Lower leg skin (tissue), 4 donors: ENCODE measurements at regions not wholly inside any gene's neighbourhood (a gene's known extent, or its start where the extent isn't known, plus 50 kb on each side); places are given as distances from the start of the nearest gene placed in this dataset.

Experiments used
- DNase-seq, 2 donors: peaks; one replicate each; pipeline ENCODE4 v3.0.0-alpha.2; 2019; ENCODE audit warnings: low spot score in 2 of 2
- H3K4me3 ChIP-seq: fragments of 200-600 bp; sonication (generic); 2 replicates; pipeline ENCODE4 v1.5.1; 2017; ENCODE audit warnings: mild to moderate bottlenecking, low read depth; ENCODE audit not compliant: poor library complexity, severe bottlenecking
- POLR2A ChIP-seq, 2 donors: fragments of 450-650 bp; IDR thresholded peaks; one replicate each; pipeline ENCODE4 v1.6.1; 2016 to 2017; ENCODE audit warnings: antibody characterized with exemption in 2 of 2, mild to moderate bottlenecking in 1 of 2, moderate library complexity in 1 of 2
- WGBS, 2 donors: methylation state at CpG; one replicate each; pipeline ENCODE4 v1.1.5; 2018; 5-methylcytosine and 5-hydroxymethylcytosine counted together
- intact Hi-C: fragments of 100-400 bp; cut with DNase I; formaldehyde crosslinking; loops from one replicate; pipeline ENCODE4 v1.15.0; 2023; ENCODE audit warnings: low total_unique reads
- TF ChIP-seq, protein P1 (sequence below), 3 donors: fragments of 450-650 bp; IDR thresholded peaks; one replicate each; pipeline ENCODE4 v1.5.1; 2016; ENCODE audit warnings: antibody characterized with exemption in 3 of 3, mild to moderate bottlenecking in 3 of 3, moderate library complexity in 2 of 3

DNA sequence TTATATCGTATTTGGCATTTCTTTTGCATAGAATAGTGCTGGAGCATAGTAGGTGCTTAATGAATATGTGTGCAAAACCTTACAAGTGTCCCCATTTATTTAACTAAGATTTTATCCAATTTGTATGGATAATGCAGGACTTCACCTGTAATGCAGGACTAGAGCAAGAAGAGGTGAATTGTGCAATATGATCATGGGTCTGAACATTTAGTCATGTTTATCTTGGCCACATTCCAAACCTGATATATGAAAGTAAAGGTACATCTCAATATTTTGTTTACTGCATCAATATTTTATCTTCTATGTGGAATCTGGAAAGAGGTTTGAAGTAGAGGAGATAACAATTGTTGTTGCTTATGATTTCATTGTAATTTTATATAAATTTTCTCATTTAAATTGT is 1626.7 kb upstream of the B3GALT2 start:
- intact Hi-C loops: no loop called here

DNA sequence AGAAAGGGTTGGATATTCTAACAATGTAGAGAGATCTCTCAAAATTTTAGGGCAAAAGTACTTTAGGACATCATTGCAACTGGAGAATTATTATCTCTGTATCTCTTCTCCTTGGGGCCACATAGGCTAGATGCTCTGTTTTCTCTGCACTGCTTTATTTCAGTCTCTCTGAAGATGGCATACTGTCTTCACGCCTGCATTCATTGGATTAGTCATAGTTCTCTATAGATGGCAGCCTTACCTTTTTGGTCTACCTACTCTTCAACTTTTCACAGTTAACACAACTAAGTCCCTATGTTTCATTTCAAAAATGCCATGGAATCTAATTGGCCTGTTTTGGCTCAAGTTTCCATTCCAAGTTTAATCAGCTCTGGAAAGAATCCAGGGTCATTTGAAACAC is 1623.3 kb upstream of the B3GALT2 start:
- WGBS, 2 donors: 62 to 70% methylated on average over 1 of the region's 1 CpG
- TF ChIP-seq POLR2A (IDR thresholded peaks at IDR 0.05): no peak
- TF ChIP-seq, protein P1, sequence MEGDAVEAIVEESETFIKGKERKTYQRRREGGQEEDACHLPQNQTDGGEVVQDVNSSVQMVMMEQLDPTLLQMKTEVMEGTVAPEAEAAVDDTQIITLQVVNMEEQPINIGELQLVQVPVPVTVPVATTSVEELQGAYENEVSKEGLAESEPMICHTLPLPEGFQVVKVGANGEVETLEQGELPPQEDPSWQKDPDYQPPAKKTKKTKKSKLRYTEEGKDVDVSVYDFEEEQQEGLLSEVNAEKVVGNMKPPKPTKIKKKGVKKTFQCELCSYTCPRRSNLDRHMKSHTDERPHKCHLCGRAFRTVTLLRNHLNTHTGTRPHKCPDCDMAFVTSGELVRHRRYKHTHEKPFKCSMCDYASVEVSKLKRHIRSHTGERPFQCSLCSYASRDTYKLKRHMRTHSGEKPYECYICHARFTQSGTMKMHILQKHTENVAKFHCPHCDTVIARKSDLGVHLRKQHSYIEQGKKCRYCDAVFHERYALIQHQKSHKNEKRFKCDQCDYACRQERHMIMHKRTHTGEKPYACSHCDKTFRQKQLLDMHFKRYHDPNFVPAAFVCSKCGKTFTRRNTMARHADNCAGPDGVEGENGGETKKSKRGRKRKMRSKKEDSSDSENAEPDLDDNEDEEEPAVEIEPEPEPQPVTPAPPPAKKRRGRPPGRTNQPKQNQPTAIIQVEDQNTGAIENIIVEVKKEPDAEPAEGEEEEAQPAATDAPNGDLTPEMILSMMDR (IDR thresholded peaks at IDR 0.05): no peak
- intact Hi-C loops: no loop called here
- H3K4me3 ChIP-seq: no peak overlapping the region
- DNase-seq: no peak

More for the DNA sequence above, 1626.7 kb upstream of the B3GALT2 start:
- H3K4me3 ChIP-seq: no peak overlapping the region
- no peak for DNase-seq
- no peak for TF ChIP-seq POLR2A (IDR thresholded peaks at IDR 0.05)
- TF ChIP-seq, protein P1 (IDR thresholded peaks at IDR 0.05): no peak
- WGBS, 2 donors: 67 to 77% methylated on average over 1 of the region's 1 CpG

DNA sequence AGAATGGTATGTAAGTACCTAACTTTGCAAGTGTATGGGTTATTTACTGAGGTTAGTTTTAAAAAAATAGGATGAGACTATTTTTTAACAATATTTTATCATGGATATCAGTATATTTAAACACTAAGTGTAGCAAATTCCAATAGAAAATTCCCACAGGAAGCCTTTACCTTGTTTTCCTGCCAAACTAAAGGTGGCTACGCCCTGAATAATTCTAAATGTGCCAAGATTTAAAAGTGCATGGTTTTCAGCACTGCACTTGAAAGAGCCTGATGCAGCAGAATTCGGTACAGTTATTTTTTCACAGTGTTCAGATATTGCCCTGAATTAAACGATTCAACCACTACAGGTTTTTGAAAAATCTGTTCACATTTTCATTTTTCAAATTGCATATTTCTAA is 1622.8 kb upstream of the B3GALT2 start:
- no peak for DNase-seq
- TF ChIP-seq, protein P1 (IDR thresholded peaks at IDR 0.05): no peak
- TF ChIP-seq POLR2A (IDR thresholded peaks at IDR 0.05): no peak
- intact Hi-C loops: no loop called here
- H3K4me3 ChIP-seq: no peak overlapping the region
- WGBS, 2 donors: 24 to 26% methylated on average over 3 of the region's 3 CpGs

DNA sequence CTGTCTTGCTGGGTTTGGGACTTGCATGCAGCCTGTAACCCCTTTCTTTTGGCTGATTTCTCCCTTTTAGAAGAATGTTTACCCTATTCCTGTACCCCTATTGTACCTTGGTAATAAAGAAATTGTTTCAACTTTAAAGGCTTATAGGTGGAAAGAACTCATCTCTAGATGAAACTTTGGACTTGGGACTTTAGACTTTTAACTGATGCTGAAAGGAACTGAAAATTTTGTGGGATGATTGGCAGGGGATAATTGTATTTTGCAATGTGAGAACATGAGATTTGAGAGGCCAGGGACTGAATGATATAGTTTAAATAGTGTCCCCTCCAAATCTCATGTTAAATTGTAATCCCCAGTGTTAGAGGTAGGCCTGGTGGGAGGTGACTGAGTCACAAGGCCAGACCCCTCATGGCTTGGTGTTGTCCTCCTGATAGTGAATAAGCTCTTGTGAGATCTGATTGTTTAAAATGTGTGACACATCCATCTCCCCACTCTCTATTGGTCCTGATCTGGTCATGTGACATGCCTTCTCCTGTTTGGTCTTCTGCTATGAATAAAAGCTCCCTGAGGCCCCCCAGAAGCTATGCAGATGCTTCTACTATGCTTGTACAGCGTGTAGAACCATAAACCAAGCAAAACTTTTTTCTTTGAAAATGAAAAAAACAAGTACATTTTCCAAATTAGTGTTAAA is 1621.3 kb upstream of the B3GALT2 start:
- WGBS, 2 donors: 76 to 80% methylated on average over 1 of the region's 1 CpG

DNA sequence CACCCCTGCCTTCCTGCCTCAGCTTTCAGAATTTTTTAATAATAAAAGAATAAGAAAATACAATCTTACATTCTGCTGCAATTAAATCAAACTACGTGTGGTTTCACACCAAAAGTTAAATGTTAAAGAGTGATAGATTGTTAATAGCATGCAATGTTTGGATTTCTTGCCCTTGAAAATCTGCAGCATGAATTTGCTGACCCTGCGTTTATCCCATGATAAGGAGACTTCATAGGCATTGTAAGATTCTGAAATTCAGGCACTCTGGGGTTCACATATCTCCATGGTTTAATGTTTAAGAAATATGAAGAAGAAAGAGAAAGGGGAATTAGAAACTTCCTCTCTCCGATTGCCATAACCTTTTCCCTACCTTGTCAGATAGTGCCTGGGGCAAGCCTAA is 1616.2 kb upstream of the B3GALT2 start:
- DNase-seq: no peak
- no peak overlapping the region for H3K4me3 ChIP-seq
- 67 to 76% methylated on average over 3 of the region's 3 CpGs for WGBS, 2 donors
- intact Hi-C loops: no loop called here
- TF ChIP-seq, protein P1 (IDR thresholded peaks at IDR 0.05): no peak

More for the DNA sequence above, 1621.3 kb upstream of the B3GALT2 start:
- no peak overlapping the region for H3K4me3 ChIP-seq
- intact Hi-C loops: no loop called here
- DNase-seq: no peak
- no peak for TF ChIP-seq POLR2A (IDR thresholded peaks at IDR 0.05)
- TF ChIP-seq, protein P1 (IDR thresholded peaks at IDR 0.05): no peak
